ENCODE measurements at regions not wholly inside any gene's neighbourhood (a gene's known extent, or its start where the extent isn't known, plus 50 kb on each side); places are given as distances from the start of the nearest gene placed in this dataset.

GRCh38 chr6:15027472-15027871, 218.4 kb upstream of the JARID2 start:
- Mint-ChIP-seq H3K27ac (no peak overlapping the region; a peak in 1 of 7 replicates), H3K27me3 (ENCODE audit: low read depth) (no peaks in the 10 kb centered on the region), H3K4me3 (no peak overlapping the region; a peak in 1 of 5 replicates), H3K9me3 (peaks cover 17 to 18% of the 10 kb centered on the region in 2 experiments), H3K36me3 (ENCODE audit: insufficient read depth in 1 of 3, low read depth in 3 of 3) (peaks cover 2 to 26% (median 14%) of the 10 kb centered on the region in 3 experiments), H3K4me1 (peaks cover 24 to 27% of the 10 kb centered on the region in 2 experiments)
- H3K27ac ChIP-seq (ENCODE audit: insufficient read length, low read depth, low read length) = no peak overlapping the region
- no peak overlapping the region for H4K5ac ChIP-seq (ENCODE audit: insufficient read length, low read depth, low read length)
- H4K20me1 ChIP-seq (ENCODE audit: control insufficient read depth, insufficient read depth, insufficient read length) = no peaks in the 10 kb centered on the region
- WGBS (ENCODE audit: extremely low coverage, insufficient read length, low lambda C conversion rate) = no CpG with 5 or more reads among the region's 2 CpGs
- DNase-seq = no peak
- H3K23ac ChIP-seq (ENCODE audit: insufficient read length, low read depth, low read length) = no peak overlapping the region
- no peaks in the 10 kb centered on the region for H3K79me1 ChIP-seq (ENCODE audit: insufficient read depth, low read depth, low read length, poor library complexity, severe bottlenecking)
- no peak overlapping the region for H2BK15ac ChIP-seq (ENCODE audit: low read depth, low read length)
- no peak overlapping the region for H3K4ac ChIP-seq (ENCODE audit: low read depth, low read length)
- H3K14ac ChIP-seq (ENCODE audit: insufficient read depth, low read length) = no peak overlapping the region
- H2BK20ac ChIP-seq (ENCODE audit: low read depth, low read length, poor library complexity, severe bottlenecking) = no peak overlapping the region
- H3K27me3 ChIP-seq (ENCODE audit: insufficient read depth, low read length) = no peaks in the 10 kb centered on the region
- no peak overlapping the region for H3T11ph ChIP-seq (ENCODE audit: low read length)
- H2BK120ac ChIP-seq (ENCODE audit: low read depth, low read length, poor library complexity, severe bottlenecking) = no peak overlapping the region
- H2AFZ ChIP-seq (ENCODE audit: low read length) = no peak overlapping the region
- no peak overlapping the region for H4K8ac ChIP-seq (replicated peaks; ENCODE audit: insufficient read length, low read depth, low read length)
- H4K91ac ChIP-seq (ENCODE audit: insufficient read length, low read depth, low read length) = no peak overlapping the region
- H2BK12ac ChIP-seq (ENCODE audit: insufficient read length, low read depth, low read length) = no peak overlapping the region
- H3K79me2 ChIP-seq (ENCODE audit: insufficient read depth, low read length) = no peaks in the 10 kb centered on the region
- H2AK5ac ChIP-seq (ENCODE audit: insufficient read length, low read length) = no peak overlapping the region
- no peaks in the 10 kb centered on the region for H3K9me3 ChIP-seq (ENCODE audit: control insufficient read depth, low read depth, low read length)
- no peak overlapping the region for H3K18ac ChIP-seq (ENCODE audit: insufficient read length, low read depth, low read length)
- no peak overlapping the region for H3K9ac ChIP-seq (ENCODE audit: extremely low read depth, insufficient read length, low read length)
- no peak overlapping the region for H2BK5ac ChIP-seq (ENCODE audit: insufficient read length, low read length)
- no peak overlapping the region for H3K56ac ChIP-seq (ENCODE audit: insufficient read length, low read depth, low read length)
- no peaks in the 10 kb centered on the region for H3K23me2 ChIP-seq (ENCODE audit: insufficient read length, low read depth, low read length, poor library complexity, severe bottlenecking)
- no peak for TF ChIP-seq CTCF (conservative IDR thresholded peaks at IDR 0.05)
- H3K4me2 ChIP-seq (ENCODE audit: insufficient read depth, insufficient read length, low read length) = no peak overlapping the region
- H3K4me1 ChIP-seq (ENCODE audit: insufficient read depth, low read length) = peaks cover 3% of the 10 kb centered on the region
